Coronary artery (tissue), 2 donors: ENCODE measurements at regions not wholly inside any gene's neighbourhood (a gene's known extent, or its start where the extent isn't known, plus 50 kb on each side); places are given as distances from the start of the nearest gene placed in this dataset.

ENCODE experiments used
- DNase-seq: peaks from one replicate; pipeline ENCODE4 v3.0.0-alpha.2; 2017; ENCODE audit warnings: low spot score
- H3K27ac ChIP-seq, 2 donors: fragments of 200-600 bp; sonication (generic); one replicate each; pipeline ENCODE4 v1.5.1; 2016 to 2019
- H3K4me3 ChIP-seq: fragments of 200-600 bp; sonication (generic); 2 replicates; pipeline ENCODE4 v1.5.1; 2016; ENCODE audit warnings: mild to moderate bottlenecking, moderate library complexity
- TF ChIP-seq, protein P1 (sequence below): fragments of 200-600 bp; sonication (generic); IDR thresholded peaks from one replicate; pipeline ENCODE4 v1.5.1; 2019; ENCODE audit warnings: antibody characterized with exemption

DNA sequence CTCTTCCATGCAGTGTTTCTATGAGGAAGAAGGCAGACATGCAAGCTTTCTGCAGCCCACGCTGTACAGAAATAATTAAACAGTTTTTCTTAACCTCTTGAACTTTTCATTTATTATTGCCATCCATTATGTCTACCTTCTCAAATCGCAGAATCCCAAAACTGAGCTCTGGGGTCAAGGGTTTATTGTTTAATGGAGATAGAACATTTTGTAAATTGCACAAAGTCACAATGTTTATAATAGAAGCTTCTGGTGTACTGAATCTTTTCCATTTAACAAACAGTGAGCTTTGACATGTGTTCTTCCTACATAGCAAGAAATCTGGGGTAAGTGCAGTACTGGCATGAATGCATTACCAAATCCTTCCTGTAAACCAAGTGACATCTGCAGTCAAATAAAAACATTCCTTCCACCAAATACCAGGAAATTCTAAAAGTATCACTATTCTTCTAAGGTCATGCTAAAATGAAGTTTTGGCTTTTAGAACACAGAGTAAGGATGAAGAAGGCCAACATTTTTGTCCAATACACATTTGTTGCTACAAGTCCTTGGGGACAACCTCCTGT lies 385.3 kb upstream of the DDHD1 start:
- DNase-seq: no peak
- H3K27ac ChIP-seq: no peak overlapping the region
- no peak overlapping the region for H3K4me3 ChIP-seq
- TF ChIP-seq, protein P1, sequence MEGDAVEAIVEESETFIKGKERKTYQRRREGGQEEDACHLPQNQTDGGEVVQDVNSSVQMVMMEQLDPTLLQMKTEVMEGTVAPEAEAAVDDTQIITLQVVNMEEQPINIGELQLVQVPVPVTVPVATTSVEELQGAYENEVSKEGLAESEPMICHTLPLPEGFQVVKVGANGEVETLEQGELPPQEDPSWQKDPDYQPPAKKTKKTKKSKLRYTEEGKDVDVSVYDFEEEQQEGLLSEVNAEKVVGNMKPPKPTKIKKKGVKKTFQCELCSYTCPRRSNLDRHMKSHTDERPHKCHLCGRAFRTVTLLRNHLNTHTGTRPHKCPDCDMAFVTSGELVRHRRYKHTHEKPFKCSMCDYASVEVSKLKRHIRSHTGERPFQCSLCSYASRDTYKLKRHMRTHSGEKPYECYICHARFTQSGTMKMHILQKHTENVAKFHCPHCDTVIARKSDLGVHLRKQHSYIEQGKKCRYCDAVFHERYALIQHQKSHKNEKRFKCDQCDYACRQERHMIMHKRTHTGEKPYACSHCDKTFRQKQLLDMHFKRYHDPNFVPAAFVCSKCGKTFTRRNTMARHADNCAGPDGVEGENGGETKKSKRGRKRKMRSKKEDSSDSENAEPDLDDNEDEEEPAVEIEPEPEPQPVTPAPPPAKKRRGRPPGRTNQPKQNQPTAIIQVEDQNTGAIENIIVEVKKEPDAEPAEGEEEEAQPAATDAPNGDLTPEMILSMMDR: no peak

DNA sequence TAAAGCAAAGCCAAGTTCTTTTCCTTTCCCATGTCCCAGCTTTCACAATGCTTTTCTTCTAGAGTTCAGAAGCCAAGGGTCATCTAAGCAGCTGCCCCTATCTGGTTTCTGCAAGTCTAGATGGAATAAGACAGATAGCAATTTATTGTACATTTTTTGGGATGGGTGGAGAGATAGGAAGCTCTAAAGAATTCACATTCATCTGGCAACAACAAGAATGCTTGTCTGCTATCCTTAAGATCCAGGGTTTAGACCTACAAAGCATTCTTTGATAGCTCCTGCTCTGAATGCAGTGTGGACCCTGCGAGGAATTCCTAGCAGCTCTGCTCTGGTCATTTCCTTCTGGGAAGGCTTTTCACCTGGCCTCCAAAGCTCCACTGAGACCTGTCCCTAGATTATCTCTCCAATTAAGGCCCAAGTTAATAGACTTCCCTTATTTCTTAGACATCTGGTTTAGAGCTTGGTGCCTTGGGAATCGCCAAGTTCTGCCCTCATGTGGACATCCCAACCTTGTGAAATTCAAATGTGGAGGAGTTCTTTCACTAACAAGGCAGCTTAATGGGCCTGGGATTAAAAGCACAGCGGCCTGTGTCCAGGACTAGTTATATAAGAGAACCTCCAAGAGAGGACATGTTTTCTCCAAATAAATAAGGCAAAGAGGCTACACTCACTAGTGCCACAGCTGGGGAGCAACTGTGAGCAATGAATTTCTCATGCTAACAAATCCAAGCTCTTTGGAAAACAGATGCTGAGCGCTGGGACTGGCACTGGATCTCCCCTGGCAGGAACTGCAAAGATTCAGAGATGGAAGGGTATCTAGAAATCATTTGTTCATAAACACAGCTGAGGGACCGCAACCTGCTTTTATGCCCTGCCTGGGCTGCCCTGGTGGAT lies 384.5 kb upstream of the DDHD1 start:
- no peak overlapping the region for H3K4me3 ChIP-seq
- H3K27ac ChIP-seq: no peak overlapping the region
- DNase-seq: no peak
- TF ChIP-seq, protein P1: no peak

DNA sequence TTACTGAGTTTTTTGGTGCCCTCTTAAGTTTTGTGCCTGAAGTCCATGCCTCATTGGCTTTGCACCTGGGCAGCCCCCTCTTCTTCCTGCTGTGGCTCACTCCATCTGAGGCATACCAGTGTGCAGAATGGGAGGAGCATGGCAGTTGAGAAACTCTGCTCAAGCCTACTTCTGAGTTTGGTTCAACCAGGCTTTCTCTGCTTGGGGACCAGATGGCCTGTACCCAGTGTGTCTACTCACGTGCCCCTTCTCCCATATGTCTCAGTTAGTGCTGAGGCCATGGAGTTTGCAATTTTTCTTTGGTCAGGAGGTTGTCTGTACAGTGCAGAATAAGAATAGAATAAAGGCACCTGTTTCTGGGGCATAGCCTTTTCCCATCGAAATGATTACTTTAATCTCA lies 383.3 kb upstream of the DDHD1 start:
- DNase-seq: no peak
- no peak overlapping the region for H3K27ac ChIP-seq

DNA sequence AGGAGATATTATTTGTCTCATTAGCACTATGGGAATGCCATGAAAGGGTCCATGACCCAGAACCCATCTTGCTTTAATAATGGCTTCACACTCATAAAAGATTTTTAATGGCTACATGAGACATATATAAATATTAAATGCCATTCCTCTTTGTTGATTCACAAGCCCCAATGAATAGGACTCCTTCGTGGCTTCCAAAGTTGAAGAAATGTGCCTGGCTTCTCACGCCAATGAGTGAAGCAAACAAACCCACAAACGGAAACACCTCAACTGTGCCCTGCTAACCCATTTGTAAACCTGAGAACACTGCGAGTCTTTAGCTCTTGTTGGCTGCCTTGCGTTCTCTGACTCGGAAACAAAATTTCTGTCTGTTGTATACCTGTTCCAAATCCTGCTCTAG lies 381.7 kb upstream of the DDHD1 start:
- no peak for DNase-seq
- Histone ChIP-seq H3K4me3 (no peak overlapping the region), H3K27ac (no peak overlapping the region)
- TF ChIP-seq, protein P1: no peak

More for the DNA sequence above, 383.3 kb upstream of the DDHD1 start:
- no peak overlapping the region for H3K4me3 ChIP-seq
- TF ChIP-seq, protein P1: no peak

DNA sequence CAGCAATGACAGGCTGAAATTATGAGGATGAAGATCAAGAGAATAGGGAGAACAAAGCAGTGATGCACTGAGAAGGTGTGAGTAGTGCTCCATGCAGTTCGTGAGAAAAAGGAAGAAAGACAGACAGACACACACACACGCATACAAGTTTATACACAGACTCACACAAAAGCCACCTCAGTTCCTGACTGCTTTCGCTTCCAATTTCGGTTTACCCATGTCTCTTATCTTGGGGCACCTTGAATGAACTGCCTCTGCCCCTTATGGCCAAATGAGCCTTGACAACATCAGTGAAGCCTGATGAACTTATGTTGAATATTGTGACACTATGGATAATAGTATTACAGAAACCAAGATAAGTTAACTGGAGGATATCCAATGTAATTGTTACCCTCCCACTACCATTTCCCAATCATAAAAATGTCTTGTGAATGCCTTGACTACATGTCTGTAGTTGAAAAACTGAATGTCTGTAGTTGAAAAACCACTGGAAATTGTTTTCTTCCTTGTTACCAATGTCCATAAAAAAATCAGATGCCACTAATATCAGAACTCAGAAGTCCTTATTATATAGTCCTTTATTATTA lies 380.4 kb upstream of the DDHD1 start:
- H3K4me3 ChIP-seq: no peak overlapping the region
- no peak for DNase-seq
- no peak overlapping the region for H3K27ac ChIP-seq
- TF ChIP-seq, protein P1: no peak

DNA sequence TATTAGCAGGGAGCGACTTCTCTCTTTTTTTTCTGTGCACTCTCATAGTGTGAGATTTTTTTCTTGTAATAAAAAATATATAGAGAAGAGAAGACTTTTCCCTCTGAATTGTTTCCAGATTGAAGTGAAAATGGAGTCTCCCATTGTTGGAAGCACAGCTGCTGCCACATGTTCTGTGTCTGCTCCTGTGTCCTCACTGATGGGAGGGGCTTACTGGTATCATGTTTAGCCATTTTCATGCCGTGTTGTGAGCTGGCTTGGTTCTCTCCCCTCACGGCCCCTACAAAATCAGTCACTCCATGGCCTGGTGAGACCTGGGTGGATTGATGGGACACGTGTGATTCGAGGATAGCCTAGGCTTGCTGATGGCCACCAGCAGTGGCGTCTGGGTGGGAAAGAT lies 379.7 kb upstream of the DDHD1 start:
- TF ChIP-seq, protein P1: no peak
- Histone ChIP-seq H3K27ac (no peak overlapping the region), H3K4me3 (no peak overlapping the region)
- no peak for DNase-seq
